ENCODE measurements at regions not wholly inside any gene's neighbourhood (a gene's known extent, or its start where the extent isn't known, plus 50 kb on each side); places are given as distances from the start of the nearest gene placed in this dataset.

DNA sequence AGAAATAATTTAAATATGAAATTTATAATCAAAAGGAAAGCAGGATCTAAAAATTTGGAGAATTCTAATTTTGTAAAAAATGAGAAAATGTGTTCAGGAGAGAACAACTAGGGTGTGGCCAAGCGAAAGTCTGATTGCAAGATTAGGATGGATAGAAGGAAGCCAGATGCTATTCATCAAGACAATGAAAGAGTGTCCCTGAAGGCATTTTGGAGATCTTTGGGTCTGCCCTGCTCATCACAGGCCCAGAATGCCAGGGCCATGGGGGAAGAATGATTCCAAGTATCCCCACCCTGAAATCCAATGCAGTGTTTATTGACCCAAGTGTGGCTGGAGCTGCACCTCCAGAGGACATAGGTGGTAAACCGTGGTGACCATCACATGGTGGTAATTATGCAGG lies 724.0 kb upstream of the FZD8 start:
- DNase-seq = no peak
- H3K36me3 ChIP-seq = no peaks in the 10 kb centered on the region
- no peak for ATAC-seq (ENCODE audit: low FRiP score in 2 of 2)
- no peaks in the 10 kb centered on the region for H3K27me3 ChIP-seq
- no peak overlapping the region for H3K4me3 ChIP-seq
- 83 to 96% methylated on average over 2 of the region's 2 CpGs for WGBS, 2 donors
- H3K9me3 ChIP-seq = no peaks in the 10 kb centered on the region
- H3K27ac ChIP-seq = no peak overlapping the region
- no peaks in the 10 kb centered on the region for H3K4me1 ChIP-seq
- TF ChIP-seq POLR2AphosphoS5 (IDR thresholded peaks at IDR 0.05) (no peak), POLR2A (IDR thresholded peaks at IDR 0.05) (no peak), EP300 (IDR thresholded peaks at IDR 0.05) (no peak)
- TF ChIP-seq, protein P1, sequence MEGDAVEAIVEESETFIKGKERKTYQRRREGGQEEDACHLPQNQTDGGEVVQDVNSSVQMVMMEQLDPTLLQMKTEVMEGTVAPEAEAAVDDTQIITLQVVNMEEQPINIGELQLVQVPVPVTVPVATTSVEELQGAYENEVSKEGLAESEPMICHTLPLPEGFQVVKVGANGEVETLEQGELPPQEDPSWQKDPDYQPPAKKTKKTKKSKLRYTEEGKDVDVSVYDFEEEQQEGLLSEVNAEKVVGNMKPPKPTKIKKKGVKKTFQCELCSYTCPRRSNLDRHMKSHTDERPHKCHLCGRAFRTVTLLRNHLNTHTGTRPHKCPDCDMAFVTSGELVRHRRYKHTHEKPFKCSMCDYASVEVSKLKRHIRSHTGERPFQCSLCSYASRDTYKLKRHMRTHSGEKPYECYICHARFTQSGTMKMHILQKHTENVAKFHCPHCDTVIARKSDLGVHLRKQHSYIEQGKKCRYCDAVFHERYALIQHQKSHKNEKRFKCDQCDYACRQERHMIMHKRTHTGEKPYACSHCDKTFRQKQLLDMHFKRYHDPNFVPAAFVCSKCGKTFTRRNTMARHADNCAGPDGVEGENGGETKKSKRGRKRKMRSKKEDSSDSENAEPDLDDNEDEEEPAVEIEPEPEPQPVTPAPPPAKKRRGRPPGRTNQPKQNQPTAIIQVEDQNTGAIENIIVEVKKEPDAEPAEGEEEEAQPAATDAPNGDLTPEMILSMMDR (IDR thresholded peaks at IDR 0.05) = no peak

DNA sequence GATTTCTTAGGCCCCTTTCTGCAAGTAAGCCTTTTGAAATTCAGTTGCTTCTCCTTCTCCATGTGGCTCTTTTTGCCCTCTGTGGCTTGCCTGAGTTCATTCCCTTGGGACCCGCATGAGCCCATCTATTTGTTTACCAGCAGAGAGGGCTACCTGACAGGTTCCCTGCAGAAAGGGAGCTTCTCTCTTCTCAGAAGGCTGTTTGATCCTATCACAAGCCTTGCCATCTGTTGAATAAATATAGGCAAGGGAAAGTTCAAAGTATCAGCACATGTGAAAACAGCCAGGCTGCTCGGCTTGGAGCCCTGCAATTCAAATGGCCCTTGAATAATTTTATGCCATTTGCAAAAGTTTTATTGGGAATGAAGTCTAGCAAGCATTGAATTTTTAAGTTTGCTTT lies 720.2 kb upstream of the FZD8 start:
- Histone ChIP-seq H3K4me3 (no peak overlapping the region), H3K27ac (no peak overlapping the region), H3K27me3 (no peaks in the 10 kb centered on the region), H3K36me3 (no peaks in the 10 kb centered on the region), H3K4me1 (no peaks in the 10 kb centered on the region), H3K9me3 (no peaks in the 10 kb centered on the region)
- WGBS, 2 donors = 68 to 85% methylated on average over 2 of the region's 2 CpGs
- no peak for TF ChIP-seq EP300 (IDR thresholded peaks at IDR 0.05)
- TF ChIP-seq POLR2A (IDR thresholded peaks at IDR 0.05) = no peak
- no peak for TF ChIP-seq POLR2AphosphoS5 (IDR thresholded peaks at IDR 0.05)
- no peak for ATAC-seq (ENCODE audit: low FRiP score in 2 of 2)
- no peak for DNase-seq

DNA sequence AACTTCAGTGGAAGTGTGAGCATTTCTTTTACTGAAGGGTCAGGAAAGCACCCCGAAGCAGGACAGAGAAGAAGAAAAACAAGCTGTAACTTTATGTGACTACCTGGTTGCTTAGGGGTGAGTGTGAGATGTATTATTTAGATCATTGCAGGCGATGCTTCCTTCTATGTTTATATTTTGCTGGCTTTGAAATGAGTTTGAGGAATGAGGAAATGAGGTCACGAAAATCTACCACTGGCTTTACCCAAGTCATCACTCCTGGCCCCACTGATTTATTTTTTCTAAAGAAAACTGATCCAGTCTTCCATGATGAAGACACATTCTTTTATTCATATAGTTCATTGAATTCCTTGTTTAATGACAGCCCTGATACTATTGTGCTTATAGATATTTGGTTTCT lies 716.6 kb upstream of the FZD8 start:
- no peaks in the 10 kb centered on the region for H3K36me3 ChIP-seq
- no peak for ATAC-seq (ENCODE audit: low FRiP score in 2 of 2)
- DNase-seq = no peak
- no peaks in the 10 kb centered on the region for H3K4me1 ChIP-seq
- WGBS, 2 donors = 35 to 43% methylated on average over 3 of the region's 3 CpGs
- H3K27me3 ChIP-seq = no peaks in the 10 kb centered on the region
- no peak overlapping the region for H3K4me3 ChIP-seq
- TF ChIP-seq, protein P1 (IDR thresholded peaks at IDR 0.05) = no peak
- TF ChIP-seq POLR2A (IDR thresholded peaks at IDR 0.05) (no peak), EP300 (IDR thresholded peaks at IDR 0.05) (no peak), POLR2AphosphoS5 (IDR thresholded peaks at IDR 0.05) (no peak)
- H3K27ac ChIP-seq = no peak overlapping the region
- no peaks in the 10 kb centered on the region for H3K9me3 ChIP-seq

DNA sequence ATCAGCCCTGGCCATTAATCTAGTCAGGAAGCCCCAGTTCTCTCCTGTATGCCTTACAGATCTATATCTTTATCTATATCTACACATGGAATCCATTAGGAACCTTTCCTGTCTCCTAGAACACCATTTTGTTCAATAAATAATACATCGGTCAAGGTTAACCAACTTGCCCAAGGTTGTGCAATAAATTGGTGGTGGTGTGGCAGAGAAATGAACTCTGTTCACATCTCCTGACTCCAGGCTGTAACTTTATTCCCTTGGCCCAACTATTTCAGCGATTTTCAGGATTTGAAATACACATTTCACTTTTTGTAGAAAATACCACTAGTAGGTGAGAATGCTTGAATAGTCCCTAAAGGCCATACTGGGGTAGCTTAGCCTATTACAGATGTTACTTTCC lies 712.5 kb upstream of the FZD8 start:
- no peak for ATAC-seq (ENCODE audit: low FRiP score in 2 of 2)
- Histone ChIP-seq H3K36me3 (no peaks in the 10 kb centered on the region), H3K9me3 (no peaks in the 10 kb centered on the region), H3K27ac (no peak overlapping the region), H3K4me1 (no peaks in the 10 kb centered on the region), H3K4me3 (no peak overlapping the region), H3K27me3 (no peaks in the 10 kb centered on the region)
- no peak for DNase-seq
- no peak for TF ChIP-seq EP300 (IDR thresholded peaks at IDR 0.05)
- TF ChIP-seq, protein P1 (IDR thresholded peaks at IDR 0.05) = no peak
- WGBS, 2 donors = 87 to 93% methylated on average over 2 of the region's 2 CpGs

DNA sequence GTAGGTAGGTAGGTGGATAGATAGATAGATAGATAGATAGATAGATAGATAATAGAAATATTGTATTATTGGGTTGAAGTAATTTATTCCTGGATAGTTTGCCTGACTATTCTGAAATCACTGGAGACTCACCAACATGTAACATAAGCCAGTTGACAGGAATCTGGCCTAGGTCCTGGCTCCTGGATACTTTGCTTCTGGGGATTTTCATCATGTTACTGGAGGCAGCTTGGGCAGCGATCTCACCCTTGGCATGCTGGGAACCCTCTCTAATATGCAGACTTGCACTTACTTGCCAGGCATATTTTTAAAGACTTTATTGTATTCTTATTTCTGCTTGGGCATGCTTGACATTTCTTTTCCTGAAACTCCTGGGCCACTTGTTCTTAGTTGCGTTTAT lies 709.1 kb upstream of the FZD8 start:
- H3K27ac ChIP-seq = no peak overlapping the region
- TF ChIP-seq, protein P1 (IDR thresholded peaks at IDR 0.05) = no peak
- TF ChIP-seq POLR2A (IDR thresholded peaks at IDR 0.05) = no peak
- no peak for TF ChIP-seq EP300 (IDR thresholded peaks at IDR 0.05)
- TF ChIP-seq POLR2AphosphoS5 (IDR thresholded peaks at IDR 0.05) = no peak
- 81 to 82% methylated on average over 2 of the region's 2 CpGs for WGBS, 2 donors
- DNase-seq = no peak
- ATAC-seq (ENCODE audit: low FRiP score in 2 of 2) = no peak
- no peak overlapping the region for H3K4me3 ChIP-seq
- H3K4me1 ChIP-seq = no peaks in the 10 kb centered on the region
- no peaks in the 10 kb centered on the region for H3K9me3 ChIP-seq
- no peaks in the 10 kb centered on the region for H3K27me3 ChIP-seq
- no peaks in the 10 kb centered on the region for H3K36me3 ChIP-seq

Data from upper lobe of left lung (tissue), 6 donors.